ENCODE measurements at regions not wholly inside any gene's neighbourhood (a gene's known extent, or its start where the extent isn't known, plus 50 kb on each side); places are given as distances from the start of the nearest gene placed in this dataset.
A peak's percentile ranks its signal among the peaks of the same experiment; 100 is the strongest.

DNA sequence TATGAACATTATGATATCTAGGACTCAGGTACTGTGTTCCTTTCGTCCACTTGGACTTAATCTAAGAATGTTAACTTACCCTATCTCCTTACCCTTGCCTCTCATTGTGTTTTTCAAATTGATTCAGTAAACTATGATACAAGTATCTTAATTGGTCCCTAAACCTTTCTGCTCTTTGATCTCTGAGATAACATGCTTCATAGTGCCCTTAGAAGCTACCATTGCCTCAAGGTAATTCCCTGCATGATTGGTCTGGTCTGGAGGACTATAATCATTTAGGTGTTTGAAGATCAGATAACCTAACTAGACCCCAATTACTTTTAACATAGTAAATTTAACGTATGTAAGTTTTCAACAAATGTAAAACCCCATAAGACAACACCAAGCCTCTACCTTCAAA, 169.9 kb upstream of the NBEA start:
- DNase-seq, result no peak

GRCh38 chr13:34772881-34773280, 169.2 kb upstream of the NBEA start:
- no peak for DNase-seq

DNA sequence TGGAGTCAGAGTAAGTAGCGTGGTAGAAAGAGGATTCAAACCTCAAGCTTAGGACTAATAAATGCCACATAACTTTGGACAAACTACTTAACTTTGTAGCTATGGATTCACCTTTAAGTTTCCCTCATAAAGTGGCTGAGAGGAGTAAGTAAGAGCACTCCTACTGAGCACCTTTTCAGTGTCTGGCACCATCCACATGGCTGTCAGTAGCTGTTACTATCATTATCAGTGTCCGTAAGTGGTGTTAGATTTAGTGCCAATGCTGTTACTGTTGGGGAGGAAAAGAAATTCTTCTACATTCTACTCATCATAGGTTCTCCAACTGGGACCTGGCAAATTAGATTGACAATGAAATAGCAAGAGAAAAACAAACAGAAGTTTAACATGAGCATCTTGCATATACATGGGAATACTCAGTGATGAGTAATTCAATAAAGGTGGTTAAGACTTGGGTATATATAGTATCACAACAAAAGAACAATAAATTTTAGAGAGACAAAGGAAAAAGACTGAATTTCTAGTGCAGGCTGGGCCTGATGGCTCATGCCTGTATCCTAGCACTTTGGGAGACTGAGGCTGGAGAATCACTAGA, 165.6 kb upstream of the NBEA start:
- DNase-seq, result no peak

DNA sequence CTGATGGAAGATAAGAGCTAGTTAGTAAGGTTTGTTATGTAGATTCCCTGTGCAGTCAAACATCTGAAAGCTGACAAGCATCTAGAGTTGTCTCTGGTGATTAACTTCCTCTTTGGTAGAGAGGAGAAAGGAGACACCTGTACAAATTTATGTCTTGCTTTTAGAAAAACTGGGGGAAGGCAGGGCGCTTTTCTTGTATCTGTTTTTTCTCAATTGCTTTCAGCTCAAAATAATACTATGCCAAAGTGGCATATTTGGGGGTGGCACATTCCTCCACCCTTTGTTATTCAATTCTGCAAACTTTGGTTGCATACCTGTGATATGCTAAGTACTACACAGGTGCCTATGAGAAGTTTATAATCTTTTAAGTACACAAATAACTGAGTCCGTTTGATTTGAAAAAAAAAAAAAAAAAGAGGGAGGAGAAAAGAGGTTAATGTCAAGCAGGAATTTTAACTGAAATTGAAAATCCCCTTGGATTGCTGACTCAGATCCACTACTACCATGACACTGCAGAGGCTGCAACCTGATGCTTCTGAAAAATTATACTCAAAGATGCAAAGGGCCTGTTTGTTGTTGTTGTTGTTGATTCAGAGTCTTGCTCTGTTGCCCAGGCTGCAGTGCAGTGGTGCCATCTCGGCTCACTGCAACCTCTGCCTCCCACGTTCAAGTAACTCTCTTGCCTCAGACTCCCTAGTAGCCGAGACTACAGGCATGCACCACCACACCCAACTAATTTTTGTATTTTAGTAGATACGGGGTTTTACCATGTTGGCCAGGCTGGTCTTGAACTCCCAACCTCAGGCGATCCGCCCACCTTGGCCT, 164.8 kb upstream of the NBEA start:
- peak in 5 of 56 donors; percentile 1 to 13 (median 9) for DNase-seq

GRCh38 chr13:34777914-34778303, 164.2 kb upstream of the NBEA start:
- DNase-seq, result no peak

DNA sequence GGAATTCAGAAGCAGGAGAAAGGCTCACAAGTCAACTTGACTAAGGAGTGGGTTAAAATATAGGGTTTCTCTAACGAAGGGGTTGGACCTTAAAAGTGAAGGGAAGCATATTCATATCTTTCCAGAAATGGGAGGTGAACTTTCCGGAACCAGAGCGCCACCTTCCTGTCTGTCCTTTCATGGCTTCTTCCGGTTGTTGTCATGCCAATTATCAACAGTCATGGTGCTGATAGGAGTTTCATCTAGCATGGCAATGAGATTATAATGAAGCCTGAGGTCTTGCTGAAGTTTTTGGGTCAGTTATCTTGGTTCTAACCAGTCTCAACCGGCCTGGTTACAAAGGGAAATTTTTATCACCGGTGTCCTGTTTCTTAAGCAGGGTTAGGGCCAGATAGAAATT, 162.9 kb upstream of the NBEA start:
- DNase-seq, result no peak

DNA sequence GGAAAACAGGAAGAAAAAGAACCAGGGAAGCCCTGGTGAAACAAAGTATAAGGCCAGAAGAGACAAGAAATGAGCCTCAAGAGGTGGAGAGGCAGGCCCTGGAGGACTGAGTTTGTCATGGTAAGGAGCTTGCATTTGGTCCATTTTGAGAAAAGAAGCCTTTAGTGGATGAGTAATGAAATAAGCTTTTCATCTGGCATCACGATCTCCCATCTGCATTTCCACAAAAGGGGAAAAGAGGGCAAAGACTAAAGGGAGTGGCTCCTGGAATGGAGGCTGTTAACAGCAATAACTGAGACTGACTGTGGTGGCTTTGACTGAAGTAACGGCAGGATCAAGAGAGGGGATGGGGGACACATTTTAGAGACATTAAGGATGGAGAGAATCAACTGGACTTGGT, 148.8 kb upstream of the NBEA start:
- no peak for DNase-seq

GRCh38 chr13:34803756-34804155, 138.3 kb upstream of the NBEA start:
- DNase-seq, result no peak

DNA sequence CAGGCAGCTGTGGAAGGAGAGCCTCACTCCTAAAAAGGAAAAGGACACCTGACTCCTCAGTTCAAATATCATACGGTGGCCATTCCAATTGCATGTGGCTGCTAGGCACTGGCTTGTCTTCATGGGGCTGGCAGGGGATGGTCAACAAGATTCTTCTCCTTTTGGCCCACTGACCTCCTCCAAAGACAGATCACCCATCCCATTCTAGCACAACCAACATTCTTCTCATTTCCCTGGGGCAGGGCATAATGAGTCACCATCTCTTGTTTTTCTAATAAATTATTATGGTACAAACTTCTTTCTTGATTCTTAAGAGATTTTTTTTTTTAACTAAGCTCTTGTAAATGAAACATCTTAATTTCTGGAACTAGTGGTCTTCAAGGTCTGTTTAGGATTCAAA, 136.7 kb upstream of the NBEA start:
- no peak for DNase-seq

GRCh38 chr13:34808649-34809048, 133.4 kb upstream of the NBEA start:
- no peak for DNase-seq

- no peak for DNase-seq
These were observed 131.1 kb upstream of the NBEA start for GRCh38 chr13:34810996-34811395.

- no peak for DNase-seq
These were observed 126.5 kb upstream of the NBEA start for GRCh38 chr13:34815526-34815925.

GRCh38 chr13:34816245-34816884, 125.7 kb upstream of the NBEA start:
- peak in 23 of 56 donors; percentile 1 to 67 (median 19) for DNase-seq

DNA sequence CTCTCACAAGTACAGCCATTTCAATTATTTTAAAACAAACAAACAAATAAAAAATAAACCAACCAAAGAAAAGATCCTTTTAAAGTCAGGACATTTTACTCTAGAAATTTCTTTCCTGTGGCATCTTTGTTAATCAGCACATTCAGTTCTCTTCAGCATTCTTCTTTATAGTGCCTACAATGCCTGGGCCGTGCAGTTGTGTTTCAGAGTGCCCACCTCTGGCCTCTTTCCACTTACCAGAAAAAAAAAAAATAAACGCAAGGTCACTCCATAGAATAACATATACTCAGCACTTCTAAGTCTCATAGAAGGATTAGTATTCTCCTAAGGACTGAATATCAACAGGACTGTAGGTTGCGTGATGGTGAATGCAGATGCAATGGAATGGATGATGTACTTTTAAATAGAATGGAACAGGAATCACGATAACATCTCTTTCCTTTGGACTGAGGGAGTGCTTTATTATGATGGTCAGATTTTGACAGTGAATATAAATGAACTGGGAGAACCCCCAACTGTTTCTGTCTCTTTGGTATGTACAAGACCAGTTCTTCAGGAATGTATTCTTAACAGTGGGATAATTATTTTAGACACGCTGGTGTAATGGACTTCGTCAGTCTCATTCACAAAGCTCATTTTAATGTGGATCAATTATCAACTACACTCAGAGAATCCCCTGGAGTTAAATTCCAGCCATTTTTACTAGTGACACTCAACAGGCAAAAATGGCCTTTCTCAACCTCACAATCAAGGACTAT, 125.0 kb upstream of the NBEA start:
- DNase-seq, result no peak

- no peak for DNase-seq
These were observed 119.4 kb upstream of the NBEA start for GRCh38 chr13:34822650-34823049.

DNA sequence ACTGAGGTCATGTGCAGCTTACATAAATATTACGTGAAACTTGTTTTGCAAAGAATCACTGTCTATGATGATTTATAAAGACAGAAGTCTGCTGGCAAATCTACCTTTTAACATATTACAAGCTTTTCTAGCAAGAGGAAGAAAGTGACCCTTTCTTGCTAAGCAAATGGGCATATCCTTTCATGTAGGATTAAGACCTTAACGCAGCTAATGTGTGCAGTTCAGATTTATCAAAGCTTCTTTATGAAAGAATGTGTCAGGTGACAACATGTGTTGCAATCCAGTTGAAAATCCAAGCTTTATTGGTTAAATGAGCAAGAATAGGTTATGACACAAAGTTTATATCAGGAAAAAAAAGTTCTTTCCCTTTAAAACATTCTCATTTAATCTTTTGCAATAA, 115.6 kb upstream of the NBEA start:
- DNase-seq, result no peak

DNA sequence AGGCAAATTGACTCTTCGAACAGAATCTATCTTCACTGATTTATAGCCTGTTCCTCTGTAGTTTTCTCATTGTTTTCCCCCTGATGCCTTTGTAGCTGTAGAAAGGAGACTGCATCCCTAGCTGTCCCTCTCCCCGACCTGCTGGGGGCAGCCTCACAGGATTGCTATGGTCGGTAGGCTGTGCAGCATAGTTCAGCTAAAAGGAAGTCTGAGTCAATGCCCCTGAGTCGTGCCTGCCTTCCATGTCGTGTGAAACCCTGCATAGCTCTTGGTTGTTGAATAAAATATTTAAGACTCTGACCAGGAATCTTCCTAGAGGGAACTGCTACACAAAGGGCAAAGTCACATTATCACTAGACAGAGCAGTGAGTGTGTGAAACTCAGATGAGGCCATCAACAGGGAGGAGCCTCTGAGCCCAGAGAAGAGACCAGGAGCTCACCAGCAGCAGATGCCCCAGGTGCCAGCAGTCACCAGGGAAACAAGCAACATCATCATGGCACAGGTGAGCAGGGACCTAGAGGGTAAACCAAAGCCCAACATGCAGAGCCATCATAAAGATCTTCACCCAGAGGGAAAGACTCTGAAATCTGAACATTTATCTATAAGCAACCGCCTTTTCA, 108.4 kb upstream of the NBEA start:
- no peak for DNase-seq

- DNase-seq, result no peak
These were observed 99.6 kb upstream of the NBEA start for GRCh38 chr13:34842466-34842865.

- DNase-seq, result no peak
These were observed 94.3 kb upstream of the NBEA start for GRCh38 chr13:34847766-34848165.

DNA sequence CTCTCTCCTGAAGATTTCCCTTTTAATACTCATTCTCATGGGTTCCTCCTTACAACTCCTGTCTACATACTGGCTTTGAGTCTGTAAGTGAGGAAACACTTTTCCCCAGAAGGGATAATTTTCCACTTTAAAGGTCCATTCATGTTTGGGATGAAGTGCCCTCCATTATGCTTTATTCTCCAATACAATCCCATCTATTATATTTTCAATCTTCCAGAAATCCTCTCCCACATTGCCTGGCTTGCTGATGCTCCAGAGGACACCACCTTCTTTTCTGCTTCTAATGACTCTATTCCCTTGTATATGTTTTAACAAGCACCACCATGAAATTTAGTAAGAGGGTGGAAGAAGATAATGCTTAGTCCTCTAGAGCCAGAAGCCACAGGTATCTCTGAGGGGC, 92.7 kb upstream of the NBEA start:
- no peak for DNase-seq

DNA sequence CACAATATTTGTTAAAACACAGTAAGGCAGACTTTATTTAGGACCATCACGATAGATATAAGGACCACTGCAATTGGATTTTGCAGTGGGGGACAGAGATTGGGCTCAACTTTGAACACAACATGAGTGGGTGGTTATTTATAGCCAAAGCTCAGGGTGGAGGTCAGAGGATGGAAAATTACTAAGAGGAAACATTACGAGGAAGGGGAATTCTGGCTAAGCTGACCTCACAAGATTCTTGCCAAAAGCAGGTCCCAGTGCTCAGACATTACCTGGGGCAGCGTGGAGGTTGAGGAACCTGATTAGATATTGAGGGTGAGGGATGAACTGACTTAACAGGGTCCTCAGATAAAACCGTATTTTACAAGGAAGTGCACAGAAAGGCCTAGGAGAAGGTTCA, 88.9 kb upstream of the NBEA start:
- no peak for DNase-seq

Data from nucleus accumbens (tissue), 56 donors.